Activated T-cell treated with anti-CD3 and anti-CD28 coated beads for 48 hours (primary cell): ENCODE measurements at regions not wholly inside any gene's neighbourhood (a gene's known extent, or its start where the extent isn't known, plus 50 kb on each side); places are given as distances from the start of the nearest gene placed in this dataset.
"Not testable (repeated sequence)": the region's sequence is repeated elsewhere in the genome, so short reads cannot be mapped to it uniquely, and the experiment has no call there.

Experiments
- DNase-seq: peaks from one replicate; pipeline ENCODE4 v3.0.0-alpha.2; 2020; ENCODE audit warnings: low read depth

GRCh38 chr2:193140895-193141294 lies 946.2 kb upstream of the TMEFF2 start:
- not testable (repeated sequence) for DNase-seq

- no peak for DNase-seq
Observed at GRCh38 chr2:193124815-193125214, 930.1 kb upstream of the TMEFF2 start.

- DNase-seq = no peak
Observed at GRCh38 chr2:193114827-193115226, 920.1 kb upstream of the TMEFF2 start.

- no peak for DNase-seq
Observed at GRCh38 chr2:193112986-193113385, 918.3 kb upstream of the TMEFF2 start.

GRCh38 chr2:193103064-193103463 lies 908.3 kb upstream of the TMEFF2 start:
- no peak for DNase-seq

GRCh38 chr2:193101591-193101990 lies 906.9 kb upstream of the TMEFF2 start:
- DNase-seq = no peak

- DNase-seq = no peak
Observed at GRCh38 chr2:193088026-193088425, 893.3 kb upstream of the TMEFF2 start.

GRCh38 chr2:193076995-193077394 lies 882.3 kb upstream of the TMEFF2 start:
- DNase-seq = no peak

GRCh38 chr2:193074933-193075332 lies 880.2 kb upstream of the TMEFF2 start:
- no peak for DNase-seq

- no peak for DNase-seq
Observed at GRCh38 chr2:193072647-193073046, 877.9 kb upstream of the TMEFF2 start.

- not testable (repeated sequence) for DNase-seq
Observed at GRCh38 chr2:193025556-193025955, 830.8 kb upstream of the TMEFF2 start.

- no peak for DNase-seq
Observed at GRCh38 chr2:193024791-193025190, 830.1 kb upstream of the TMEFF2 start.

- no peak for DNase-seq
Observed at GRCh38 chr2:193011870-193012269, 817.1 kb upstream of the TMEFF2 start.

- no peak for DNase-seq
Observed at GRCh38 chr2:192993059-192993458, 798.3 kb upstream of the TMEFF2 start.

GRCh38 chr2:192983173-192983572 lies 788.4 kb upstream of the TMEFF2 start:
- no peak for DNase-seq

GRCh38 chr2:192978395-192978794 lies 783.7 kb upstream of the TMEFF2 start:
- no peak for DNase-seq

- DNase-seq = no peak
Observed at GRCh38 chr2:192971981-192972380, 777.2 kb upstream of the TMEFF2 start.

- DNase-seq = no peak
Observed at GRCh38 chr2:192969055-192969454, 774.3 kb upstream of the TMEFF2 start.

GRCh38 chr2:192960945-192961344 lies 766.2 kb upstream of the TMEFF2 start:
- DNase-seq = no peak

- DNase-seq = not testable (repeated sequence)
Observed at GRCh38 chr2:192958615-192959014, 763.9 kb upstream of the TMEFF2 start.

GRCh38 chr2:192957425-192957824 lies 762.7 kb upstream of the TMEFF2 start:
- no peak for DNase-seq

GRCh38 chr2:192953116-192953515 lies 758.4 kb upstream of the TMEFF2 start:
- DNase-seq = no peak

- DNase-seq = no peak
Observed at GRCh38 chr2:192952245-192952644, 757.5 kb upstream of the TMEFF2 start.

GRCh38 chr2:192948316-192948715 lies 753.6 kb upstream of the TMEFF2 start:
- no peak for DNase-seq

- DNase-seq = no peak
Observed at GRCh38 chr2:192947352-192947751, 752.6 kb upstream of the TMEFF2 start.
